HCT116 (cell line): ENCODE measurements at regions not wholly inside any gene's neighbourhood (a gene's known extent, or its start where the extent isn't known, plus 50 kb on each side); places are given as distances from the start of the nearest gene placed in this dataset.

ENCODE experiments used
- ATAC-seq: fragments of 200-7000 bp; cut with Tn5 transposase; 2 replicates; pipeline ENCODE4 v1.9.1; 2020; ENCODE audit warnings: mild to moderate bottlenecking, moderate library complexity
- BruUV-seq: library from RNA; stranded (reverse); fragments of 400-500 nt; replicated peaks from 2 replicates; lab custom pipeline; 2021; lab: Mats Ljungman, UMichigan
- CTCF ChIA-PET: fragments of 300-600 bp; sonication (Branson Sonifier 250); formaldehyde crosslinking; loops from one replicate; lab custom pipeline; 2021; ENCODE audit warnings: antibody characterized with exemption; lab: Charles Lee
- POLR2A ChIA-PET: fragments of 300-600, 350-600 bp; sonication (Branson Sonifier 250); formaldehyde crosslinking; loops from one replicate; lab custom pipeline; 2021; ENCODE audit warnings: antibody characterized with exemption; lab: Charles Lee
- RAD21 ChIA-PET, 2 experiments: fragments of 300-600 bp; sonication (Branson Sonifier 250); formaldehyde crosslinking; loops; one replicate each; lab custom pipeline; 2023; ENCODE audit warnings: low total read pairs in 2 of 2; ENCODE audit not compliant: uncharacterized antibody in 2 of 2, unreplicated experiment in 2 of 2, low non-redundant PET in 1 of 2; lab: Charles Lee
- DNase-seq: peaks from one replicate; pipeline ENCODE4 v3.0.0-alpha.2; 2010; ENCODE audit warnings: low read depth, low spot score
- H2AFZ ChIP-seq: fragments of 200-600 bp; shearing (Covaris generic), sonication (generic); 2 replicates; pipeline ENCODE4 v1.6.1; 2017; ENCODE audit warnings: low read depth, mixed run types, mixed read lengths, antibody characterized with exemption, low read length; ENCODE audit not compliant: poor library complexity, severe bottlenecking
- H3K27ac ChIP-seq: 2 replicates; pipeline ENCODE4 v1.5.1; 2012; ENCODE audit warnings: low read depth, low read length
- H3K27me3 ChIP-seq: fragments of 200-600 bp; sonication (generic); 2 replicates; pipeline ENCODE4 v1.6.1; 2016; ENCODE audit warnings: mixed run types, low read length, mixed read lengths; ENCODE audit not compliant: insufficient read depth
- H3K36me3 ChIP-seq, 2 experiments: fragments of 200-500 bp in 1 of 2; fragments of 200-600 bp in 1 of 2; sonication (Bioruptor generic) in 1 of 2; sonication (generic) in 1 of 2; 2 replicates each; pipeline versions ENCODE4 v1.5.1 to v1.6.1; 2014 to 2016; ENCODE audit warnings: low read length in 2 of 2, inconsistent platforms in 1 of 2, mixed read lengths in 1 of 2, mixed run types in 1 of 2; ENCODE audit not compliant: insufficient read depth in 2 of 2, control insufficient read depth in 1 of 2
- H3K4me1 ChIP-seq, 2 experiments: fragments of 200-600 bp in 1 of 2; sonication (generic) in 1 of 2; 2 replicates each; pipeline versions ENCODE4 v1.5.1 to v1.6.1; 2012 to 2017; ENCODE audit warnings: low read length in 2 of 2, inconsistent platforms in 1 of 2, mild to moderate bottlenecking in 1 of 2, mixed read lengths in 1 of 2, mixed run types in 1 of 2, moderate library complexity in 1 of 2; ENCODE audit not compliant: insufficient read depth in 2 of 2, control insufficient read depth in 1 of 2
- H3K4me2 ChIP-seq: fragments of 200-600 bp; sonication (generic); 2 replicates; pipeline ENCODE4 v1.6.1; 2017; ENCODE audit warnings: mixed run types, low read length, mixed read lengths
- H3K4me3 ChIP-seq, 2 experiments: fragments of 200-600 bp in 1 of 2; sonication (generic) in 1 of 2; replicated peaks in 1 of 2; 2 replicates each; pipeline ENCODE4 v1.5.1; 2011 to 2016; ENCODE audit warnings: low read length in 2 of 2, control low read depth in 1 of 2, low read depth in 1 of 2, mild to moderate bottlenecking in 1 of 2, mixed read lengths in 1 of 2, mixed run types in 1 of 2
- H3K79me2 ChIP-seq: fragments of 200-600 bp; sonication (generic); 2 replicates; pipeline ENCODE4 v1.6.1; 2017; ENCODE audit warnings: mild to moderate bottlenecking, mixed run types, low read length, moderate library complexity, mixed read lengths; ENCODE audit not compliant: insufficient read depth
- H3K9ac ChIP-seq: fragments of 200-600 bp; sonication (generic); 2 replicates; pipeline ENCODE4 v1.6.1; 2016; ENCODE audit warnings: low read length, mixed read lengths
- H3K9me2 ChIP-seq: fragments of 200-600 bp; sonication (generic), shearing (Covaris generic); 2 replicates; pipeline ENCODE4 v1.6.1; 2017; ENCODE audit warnings: mixed run types, mild to moderate bottlenecking, moderate library complexity; ENCODE audit not compliant: insufficient read depth
- H3K9me3 ChIP-seq, 2 experiments: fragments of 200-500 bp in 1 of 2; fragments of 200-600 bp in 1 of 2; sonication (Bioruptor generic) in 1 of 2; sonication (generic) in 1 of 2; 2 replicates each; pipeline ENCODE4 v1.6.1; 2014 to 2017; ENCODE audit warnings: low read length in 2 of 2, mixed read lengths in 2 of 2, inconsistent platforms in 1 of 2, low read depth in 1 of 2, mild to moderate bottlenecking in 1 of 2, mixed run types in 1 of 2, moderate library complexity in 1 of 2; ENCODE audit not compliant: control insufficient read depth in 1 of 2, insufficient read depth in 1 of 2
- H4K20me1 ChIP-seq: fragments of 200-600 bp; sonication (generic), shearing (Covaris generic); 2 replicates; pipeline ENCODE4 v1.6.1; 2017; ENCODE audit warnings: mixed run types, mild to moderate bottlenecking, moderate library complexity; ENCODE audit not compliant: insufficient read depth
- ATF3 ChIP-seq: IDR thresholded peaks from 2 replicates; pipeline ENCODE4 v1.6.1; 2012
- CEBPB ChIP-seq: IDR thresholded peaks from 2 replicates; pipeline ENCODE4 v1.6.1; 2012; ENCODE audit warnings: low read depth
- CTCF ChIP-seq, 3 experiments: fragments of 200-600 bp in 1 of 3; sonication (generic) in 1 of 3; IDR thresholded peaks in 2 of 3; conservative IDR thresholded peaks in 1 of 3; 2 replicates each; pipeline ENCODE4 v1.5.1; 2012 to 2017; ENCODE audit warnings: low read depth in 2 of 3, low read length in 2 of 3, antibody characterized with exemption in 1 of 3, borderline replicate concordance in 1 of 3, control low read depth in 1 of 3, mild to moderate bottlenecking in 1 of 3, mixed read lengths in 1 of 3, mixed run types in 1 of 3, moderate library complexity in 1 of 3; ENCODE audit not compliant: insufficient read depth in 1 of 3
- EGR1 ChIP-seq: IDR thresholded peaks from 2 replicates; pipeline ENCODE4 v1.6.1; 2012; ENCODE audit warnings: low read depth
- ELF1 ChIP-seq: IDR thresholded peaks from 2 replicates; pipeline ENCODE4 v1.6.1; 2012; ENCODE audit warnings: low read depth, borderline replicate concordance
- EZH2phosphoT487 ChIP-seq: fragments of 200-600 bp; IDR thresholded peaks from 2 replicates; pipeline ENCODE4 v1.6.1; 2018; ENCODE audit warnings: antibody characterized with exemption, borderline replicate concordance
- FOSL1 ChIP-seq: IDR thresholded peaks from 2 replicates; pipeline ENCODE4 v1.6.1; 2012; ENCODE audit warnings: low read depth
- JUND ChIP-seq: IDR thresholded peaks from 2 replicates; pipeline ENCODE4 v1.6.1; 2012
- MAX ChIP-seq: IDR thresholded peaks from 2 replicates; pipeline ENCODE4 v1.6.1; 2012
- POLR2AphosphoS5 ChIP-seq: IDR thresholded peaks from 2 replicates; pipeline ENCODE4 v1.6.1; 2011; ENCODE audit warnings: mild to moderate bottlenecking, low read depth, low read length, moderate library complexity
- RAD21 ChIP-seq: IDR thresholded peaks from 2 replicates; pipeline ENCODE4 v1.6.1; 2012; ENCODE audit warnings: low read depth, mild to moderate bottlenecking
- SRF ChIP-seq: IDR thresholded peaks from 2 replicates; pipeline ENCODE4 v1.6.1; 2012; ENCODE audit warnings: low read depth
- YY1 ChIP-seq: IDR thresholded peaks from 2 replicates; pipeline ENCODE4 v1.6.1; 2011; ENCODE audit warnings: low read length, low read depth, moderate library complexity, mild to moderate bottlenecking; ENCODE audit not compliant: insufficient replicate concordance; ENCODE audit errors: extremely low read depth
- ZFX ChIP-seq: fragments of 450-650 bp; IDR thresholded peaks from 2 replicates; pipeline ENCODE4 v1.6.1; 2017
- ZNF274 ChIP-seq: fragments of 200-500 bp; sonication (Bioruptor generic); IDR thresholded peaks from 2 replicates; pipeline ENCODE4 v1.6.1; 2014; ENCODE audit warnings: mild to moderate bottlenecking, low read depth, low read length, inconsistent platforms
- intact Hi-C: fragments of 100-400 bp; cut with micrococcal nuclease; formaldehyde crosslinking; loops from 2 replicates; pipeline ENCODE4 v1.10.0; 2022

GRCh38 chr3:117562000-117562399 is 852.4 kb downstream of the TUSC7 start:
- DNase-seq = no peak
- TF ChIP-seq ZFX = no peak
- H2AFZ ChIP-seq = no peak overlapping the region
- H3K27ac ChIP-seq = no peak overlapping the region
- H3K9me3 ChIP-seq = no peaks in the 10 kb centered on the region
- no peaks in the 10 kb centered on the region for H3K4me1 ChIP-seq
- no peak overlapping the region for H3K4me2 ChIP-seq
- BruUV-seq = no TSS peak
- no peaks in the 10 kb centered on the region for H3K79me2 ChIP-seq
- H3K27me3 ChIP-seq = no peaks in the 10 kb centered on the region
- no peaks in the 10 kb centered on the region for H3K9me2 ChIP-seq
- ATAC-seq = no peak
- no peaks in the 10 kb centered on the region for H4K20me1 ChIP-seq
- intact Hi-C loops = no loop called here
- CTCF ChIA-PET = no interaction called here
- no peaks in the 10 kb centered on the region for H3K36me3 ChIP-seq
- H3K4me3 ChIP-seq = no peak overlapping the region
- RAD21 ChIA-PET = no interaction called here
- POLR2A ChIA-PET = no interaction called here
- H3K9ac ChIP-seq = no peak overlapping the region

- no peak overlapping the region for H3K27ac ChIP-seq
- RAD21 ChIA-PET = no interaction called here
- no peaks in the 10 kb centered on the region for H3K79me2 ChIP-seq
- H3K4me3 ChIP-seq = no peak overlapping the region
- no peaks in the 10 kb centered on the region for H3K36me3 ChIP-seq
- no peak overlapping the region for H3K9ac ChIP-seq
- DNase-seq (no peak), ATAC-seq (no peak)
- H3K4me1 ChIP-seq = no peaks in the 10 kb centered on the region
- intact Hi-C loops = no loop called here
- no peaks in the 10 kb centered on the region for H3K9me3 ChIP-seq
- no peaks in the 10 kb centered on the region for H4K20me1 ChIP-seq
- no peak overlapping the region for H2AFZ ChIP-seq
- CTCF ChIA-PET = no interaction called here
- POLR2A ChIA-PET = no interaction called here
- BruUV-seq = no TSS peak
- TF ChIP-seq CTCF (IDR thresholded peaks at IDR 0.05 in 2 of 3, conservative IDR thresholded peaks at IDR 0.05 in 1 of 3; ENCODE audit: borderline replicate concordance in 1 of 3, insufficient read depth in 1 of 3, low read depth in 2 of 3, low read length in 2 of 3) (no peak), EZH2phosphoT487 (no peak), EGR1 (no peak), CEBPB (no peak), YY1 (no peak), FOSL1 (no peak), ELF1 (no peak), ATF3 (no peak), ZFX (no peak), MAX (no peak), POLR2AphosphoS5 (no peak), JUND (no peak), SRF (no peak), ZNF274 (no peak), RAD21 (no peak)
- no peak overlapping the region for H3K4me2 ChIP-seq
- H3K27me3 ChIP-seq = no peaks in the 10 kb centered on the region
- no peaks in the 10 kb centered on the region for H3K9me2 ChIP-seq
Measured at GRCh38 chr3:117563063-117563462, 853.5 kb downstream of the TUSC7 start.
